KMS-11 (cell line): ENCODE measurements at regions not wholly inside any gene's neighbourhood (a gene's known extent, or its start where the extent isn't known, plus 50 kb on each side); places are given as distances from the start of the nearest gene placed in this dataset.

ENCODE experiments used
- H2AFZ ChIP-seq: fragments of 200-600 bp; sonication (generic); 2 replicates; pipeline ENCODE4 v1.6.1; 2016; ENCODE audit warnings: antibody characterized with exemption, mixed run types, low read depth
- H3K27ac ChIP-seq: fragments of 200-600 bp; sonication (generic); 2 replicates; pipeline ENCODE4 v1.6.1; 2016; ENCODE audit warnings: mild to moderate bottlenecking, mixed run types
- H3K27me3 ChIP-seq: fragments of 200-600 bp; sonication (generic); 2 replicates; pipeline ENCODE4 v1.6.1; 2017; ENCODE audit warnings: mild to moderate bottlenecking, low read depth, mixed run types, moderate library complexity; ENCODE audit not compliant: insufficient read depth
- H3K36me3 ChIP-seq: fragments of 200-600 bp; sonication (generic); 2 replicates; pipeline ENCODE4 v1.6.1; 2017; ENCODE audit warnings: mild to moderate bottlenecking, mixed run types; ENCODE audit not compliant: insufficient read depth
- H3K4me1 ChIP-seq: fragments of 200-600 bp; sonication (generic); 2 replicates; pipeline ENCODE4 v1.6.1; 2016; ENCODE audit warnings: mild to moderate bottlenecking, low read depth, mixed run types; ENCODE audit not compliant: poor library complexity, severe bottlenecking
- H3K4me2 ChIP-seq: fragments of 200-600 bp; sonication (generic); 2 replicates; pipeline ENCODE4 v1.7.0; 2016; ENCODE audit warnings: mild to moderate bottlenecking, mixed run types
- H3K4me3 ChIP-seq: fragments of 200-600 bp; sonication (generic); IDR thresholded peaks from 2 replicates; pipeline ENCODE4 v1.6.1; 2017; ENCODE audit warnings: low read depth, low read length, mixed read lengths; ENCODE audit not compliant: insufficient read depth
- H3K79me2 ChIP-seq: fragments of 200-600 bp; sonication (generic); 2 replicates; pipeline ENCODE4 v1.6.1; 2016; ENCODE audit warnings: low read depth, mixed run types; ENCODE audit not compliant: insufficient read depth
- H3K9ac ChIP-seq: fragments of 200-600 bp; sonication (generic); 2 replicates; pipeline ENCODE4 v1.6.1; 2016; ENCODE audit warnings: mild to moderate bottlenecking, mixed run types
- H4K20me1 ChIP-seq: fragments of 200-600 bp; sonication (generic); 2 replicates; pipeline ENCODE4 v1.6.1; 2016; ENCODE audit warnings: mild to moderate bottlenecking, mixed run types; ENCODE audit not compliant: insufficient read depth
- CTCF ChIP-seq: fragments of 200-600 bp; sonication (generic); conservative IDR thresholded peaks from 2 replicates; pipeline ENCODE4 v1.6.1; 2017; ENCODE audit warnings: low read depth, mild to moderate bottlenecking, antibody characterized with exemption, low read length, moderate library complexity, mixed read lengths

GRCh38 chr9:81146684-81147337 lies 542.5 kb downstream of the TLE1 start:
- H3K79me2 ChIP-seq: no peaks in the 10 kb centered on the region
- no peaks in the 10 kb centered on the region for H3K4me1 ChIP-seq
- no peaks in the 10 kb centered on the region for H4K20me1 ChIP-seq
- no peaks in the 10 kb centered on the region for H3K36me3 ChIP-seq
- no peak overlapping the region for H3K4me2 ChIP-seq
- H3K4me3 ChIP-seq: no peak overlapping the region
- H3K27me3 ChIP-seq: no peaks in the 10 kb centered on the region
- H2AFZ ChIP-seq: no peak overlapping the region
- H3K9ac ChIP-seq: no peak overlapping the region
- no peak overlapping the region for H3K27ac ChIP-seq
- TF ChIP-seq CTCF: no peak

GRCh38 chr9:81146241-81146640 lies 543.1 kb downstream of the TLE1 start:
- Histone ChIP-seq H3K9ac (no peak overlapping the region), H3K36me3 (no peaks in the 10 kb centered on the region), H3K27me3 (no peaks in the 10 kb centered on the region), H2AFZ (no peak overlapping the region), H3K4me2 (no peak overlapping the region), H3K4me1 (no peaks in the 10 kb centered on the region), H3K79me2 (no peaks in the 10 kb centered on the region), H3K4me3 (no peak overlapping the region), H3K27ac (no peak overlapping the region), H4K20me1 (no peaks in the 10 kb centered on the region)
- TF ChIP-seq CTCF: no peak

- H3K4me1 ChIP-seq: no peaks in the 10 kb centered on the region
- H3K9ac ChIP-seq: no peak overlapping the region
- H3K27ac ChIP-seq: no peak overlapping the region
- no peaks in the 10 kb centered on the region for H3K79me2 ChIP-seq
- no peak overlapping the region for H3K4me3 ChIP-seq
- no peaks in the 10 kb centered on the region for H3K27me3 ChIP-seq
- TF ChIP-seq CTCF: no peak
- no peaks in the 10 kb centered on the region for H3K36me3 ChIP-seq
- H4K20me1 ChIP-seq: no peaks in the 10 kb centered on the region
- no peak overlapping the region for H3K4me2 ChIP-seq
- no peak overlapping the region for H2AFZ ChIP-seq
Observed at GRCh38 chr9:81145331-81145963, 543.9 kb downstream of the TLE1 start.

- no peaks in the 10 kb centered on the region for H3K4me1 ChIP-seq
- no peaks in the 10 kb centered on the region for H3K79me2 ChIP-seq
- no peaks in the 10 kb centered on the region for H3K36me3 ChIP-seq
- H4K20me1 ChIP-seq: no peaks in the 10 kb centered on the region
- no peaks in the 10 kb centered on the region for H3K27me3 ChIP-seq
- no peak overlapping the region for H3K4me2 ChIP-seq
- TF ChIP-seq CTCF: no peak
- no peak overlapping the region for H3K27ac ChIP-seq
- no peak overlapping the region for H3K4me3 ChIP-seq
- H2AFZ ChIP-seq: no peak overlapping the region
- no peak overlapping the region for H3K9ac ChIP-seq
Observed at GRCh38 chr9:81141961-81142360, 547.4 kb downstream of the TLE1 start.
